ENCODE measurements at regions not wholly inside any gene's neighbourhood (a gene's known extent, or its start where the extent isn't known, plus 50 kb on each side); places are given as distances from the start of the nearest gene placed in this dataset.

DNA sequence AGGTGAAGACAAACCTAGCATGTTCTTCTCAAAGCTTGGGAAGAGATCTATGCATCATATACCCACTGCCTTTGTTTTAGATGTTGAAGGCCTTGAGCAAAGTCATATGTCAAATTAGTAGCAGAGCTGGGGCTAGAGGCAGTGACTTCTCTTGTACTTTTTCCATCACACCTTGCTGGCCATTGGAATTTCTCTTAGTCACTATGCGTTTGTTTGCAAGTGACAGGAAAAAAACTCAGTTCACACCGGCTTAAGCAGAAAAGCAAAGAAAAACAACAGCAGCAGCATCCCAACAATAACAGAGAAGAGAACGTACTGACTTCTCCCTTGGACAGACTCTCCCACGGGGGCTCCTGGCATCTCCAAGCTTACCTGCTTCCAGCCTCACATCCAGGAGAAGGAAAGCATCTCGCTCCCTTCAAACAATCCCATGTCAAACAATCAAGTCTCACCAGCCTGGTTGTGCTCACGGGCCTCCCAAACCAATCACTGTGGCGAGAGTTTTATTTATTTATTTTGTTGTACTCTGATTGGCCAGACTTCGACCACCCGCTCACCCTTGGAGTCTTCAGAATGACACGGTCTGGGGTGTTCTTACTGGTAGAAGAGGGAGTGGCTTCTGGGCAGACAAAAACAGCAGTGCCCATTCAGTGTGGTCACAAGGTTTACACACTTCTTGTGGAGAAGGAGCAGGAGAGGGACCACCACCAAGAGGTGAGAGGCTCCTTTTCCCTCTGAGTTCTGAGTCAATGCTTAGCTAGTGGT lies 83.8 kb upstream of the STC2 start (continued):
- TF ChIP-seq EZH2 (IDR thresholded peaks at IDR 0.05) = no peak
- TF ChIP-seq EGR1 (IDR thresholded peaks at IDR 0.05; ENCODE audit: low read depth) = no peak
- TF ChIP-seq ZNF274 (IDR thresholded peaks at IDR 0.05; ENCODE audit: low read depth, low read length) = no peak

DNA sequence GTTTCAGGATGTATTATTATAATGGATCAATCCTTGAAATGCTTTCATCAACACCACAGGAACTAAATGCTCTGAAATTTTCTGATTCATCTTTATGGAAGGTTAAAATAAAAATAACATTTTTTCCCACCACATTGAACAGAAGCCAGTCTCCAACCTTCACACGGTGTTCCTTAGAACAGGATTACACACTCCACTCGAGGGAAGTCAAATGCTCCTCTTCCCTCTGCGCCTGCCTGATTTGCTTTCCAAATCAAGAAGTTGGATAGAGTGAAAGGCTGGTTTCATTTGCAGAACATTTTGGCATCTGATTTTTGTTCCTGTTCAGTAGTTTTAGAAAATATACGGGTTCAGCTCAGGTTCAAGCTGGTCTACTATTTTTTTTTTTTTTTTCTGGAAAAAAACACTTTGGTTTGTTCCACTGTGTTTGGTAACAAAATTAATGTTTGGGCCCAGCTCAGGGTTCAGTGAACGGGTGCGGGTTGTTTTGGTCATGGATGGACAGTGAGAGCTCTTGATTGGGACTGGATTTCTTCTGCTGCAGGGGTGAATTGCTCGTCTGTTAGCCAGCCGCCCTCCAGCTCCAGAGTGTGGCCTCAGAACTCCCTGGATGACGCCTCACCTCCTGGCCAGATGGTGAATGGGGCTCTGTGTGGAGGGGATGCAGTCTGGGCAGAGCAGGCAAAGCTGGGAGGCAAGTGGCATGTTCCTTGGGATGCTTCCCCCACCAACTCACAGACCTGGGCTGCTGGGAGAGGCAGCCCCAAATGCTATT lies 82.4 kb upstream of the STC2 start:
- no TSS peak for BruUV-seq (replicated peaks)
- Histone ChIP-seq H2AFZ (ENCODE audit: low read depth, low read length, poor library complexity, severe bottlenecking) (no peak overlapping the region), H3K4me3 (replicated peaks in 1 of 2; ENCODE audit: low read depth in 1 of 2, low read length in 2 of 2) (no peak overlapping the region), H3K4me2 (ENCODE audit: low read length) (no peak overlapping the region), H3K79me2 (ENCODE audit: insufficient read depth, low read length) (no peaks in the 10 kb centered on the region), H3K9me2 (ENCODE audit: insufficient read depth) (no peaks in the 10 kb centered on the region), H3K27me3 (ENCODE audit: insufficient read depth, low read length) (no peaks in the 10 kb centered on the region), H3K36me3 (ENCODE audit: control insufficient read depth in 1 of 2, insufficient read depth in 2 of 2, low read length in 2 of 2) (no peaks in the 10 kb centered on the region), H4K20me1 (ENCODE audit: insufficient read depth) (no peaks in the 10 kb centered on the region), H3K9me3 (ENCODE audit: control insufficient read depth in 1 of 2, insufficient read depth in 1 of 2, low read depth in 1 of 2, low read length in 2 of 2) (no peaks in the 10 kb centered on the region), H3K9ac (ENCODE audit: low read length) (no peak overlapping the region), H3K4me1 (ENCODE audit: control insufficient read depth in 1 of 2, insufficient read depth in 2 of 2, low read length in 2 of 2) (no peaks in the 10 kb centered on the region; a peak in 1 of 4 replicates), H3K27ac (ENCODE audit: low read depth, low read length) (no peak overlapping the region)
- ChIA-PET CTCF (no interaction called here), POLR2A (no interaction called here), RAD21 (ENCODE audit: low non-redundant PET in 1 of 2, low total read pairs in 2 of 2, uncharacterized antibody in 2 of 2, unreplicated experiment in 2 of 2) (no interaction called here)
- no peak for ATAC-seq
- no peak for DNase-seq (ENCODE audit: low read depth, low spot score)
- intact Hi-C loops (cut with micrococcal nuclease) = no loop called here
- TF ChIP-seq, protein P1, sequence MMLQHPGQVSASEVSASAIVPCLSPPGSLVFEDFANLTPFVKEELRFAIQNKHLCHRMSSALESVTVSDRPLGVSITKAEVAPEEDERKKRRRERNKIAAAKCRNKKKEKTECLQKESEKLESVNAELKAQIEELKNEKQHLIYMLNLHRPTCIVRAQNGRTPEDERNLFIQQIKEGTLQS (IDR thresholded peaks at IDR 0.05) = no peak
- TF ChIP-seq, protein P2, sequence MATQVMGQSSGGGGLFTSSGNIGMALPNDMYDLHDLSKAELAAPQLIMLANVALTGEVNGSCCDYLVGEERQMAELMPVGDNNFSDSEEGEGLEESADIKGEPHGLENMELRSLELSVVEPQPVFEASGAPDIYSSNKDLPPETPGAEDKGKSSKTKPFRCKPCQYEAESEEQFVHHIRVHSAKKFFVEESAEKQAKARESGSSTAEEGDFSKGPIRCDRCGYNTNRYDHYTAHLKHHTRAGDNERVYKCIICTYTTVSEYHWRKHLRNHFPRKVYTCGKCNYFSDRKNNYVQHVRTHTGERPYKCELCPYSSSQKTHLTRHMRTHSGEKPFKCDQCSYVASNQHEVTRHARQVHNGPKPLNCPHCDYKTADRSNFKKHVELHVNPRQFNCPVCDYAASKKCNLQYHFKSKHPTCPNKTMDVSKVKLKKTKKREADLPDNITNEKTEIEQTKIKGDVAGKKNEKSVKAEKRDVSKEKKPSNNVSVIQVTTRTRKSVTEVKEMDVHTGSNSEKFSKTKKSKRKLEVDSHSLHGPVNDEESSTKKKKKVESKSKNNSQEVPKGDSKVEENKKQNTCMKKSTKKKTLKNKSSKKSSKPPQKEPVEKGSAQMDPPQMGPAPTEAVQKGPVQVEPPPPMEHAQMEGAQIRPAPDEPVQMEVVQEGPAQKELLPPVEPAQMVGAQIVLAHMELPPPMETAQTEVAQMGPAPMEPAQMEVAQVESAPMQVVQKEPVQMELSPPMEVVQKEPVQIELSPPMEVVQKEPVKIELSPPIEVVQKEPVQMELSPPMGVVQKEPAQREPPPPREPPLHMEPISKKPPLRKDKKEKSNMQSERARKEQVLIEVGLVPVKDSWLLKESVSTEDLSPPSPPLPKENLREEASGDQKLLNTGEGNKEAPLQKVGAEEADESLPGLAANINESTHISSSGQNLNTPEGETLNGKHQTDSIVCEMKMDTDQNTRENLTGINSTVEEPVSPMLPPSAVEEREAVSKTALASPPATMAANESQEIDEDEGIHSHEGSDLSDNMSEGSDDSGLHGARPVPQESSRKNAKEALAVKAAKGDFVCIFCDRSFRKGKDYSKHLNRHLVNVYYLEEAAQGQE (IDR thresholded peaks at IDR 0.05; ENCODE audit: low read depth) = no peak
- TF ChIP-seq JUND (IDR thresholded peaks at IDR 0.05) = no peak
- no peak for TF ChIP-seq EGR1 (IDR thresholded peaks at IDR 0.05; ENCODE audit: low read depth)
- TF ChIP-seq POLR2A (IDR thresholded peaks at IDR 0.05; ENCODE audit: borderline replicate concordance, extremely low read depth, insufficient read depth, insufficient read length) = no peak
- no peak for TF ChIP-seq SIN3A (IDR thresholded peaks at IDR 0.05; ENCODE audit: low read depth)
- no peak for TF ChIP-seq EZH2phosphoT487 (IDR thresholded peaks at IDR 0.05; ENCODE audit: borderline replicate concordance)
- TF ChIP-seq, protein P3, sequence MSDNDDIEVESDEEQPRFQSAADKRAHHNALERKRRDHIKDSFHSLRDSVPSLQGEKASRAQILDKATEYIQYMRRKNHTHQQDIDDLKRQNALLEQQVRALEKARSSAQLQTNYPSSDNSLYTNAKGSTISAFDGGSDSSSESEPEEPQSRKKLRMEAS (IDR thresholded peaks at IDR 0.05) = no peak
- TF ChIP-seq TCF7L2 (IDR thresholded peaks at IDR 0.05; ENCODE audit: borderline replicate concordance, extremely low read depth, insufficient read depth, insufficient read length) = no peak
- TF ChIP-seq POLR2AphosphoS5 (IDR thresholded peaks at IDR 0.05; ENCODE audit: low read depth, low read length) = no peak
- no peak for TF ChIP-seq ZFX (IDR thresholded peaks at IDR 0.05)
- TF ChIP-seq CEBPB (IDR thresholded peaks at IDR 0.05; ENCODE audit: low read depth) = no peak
- no peak for TF ChIP-seq ELF1 (IDR thresholded peaks at IDR 0.05; ENCODE audit: borderline replicate concordance, low read depth)
- TF ChIP-seq FOSL1 (IDR thresholded peaks at IDR 0.05; ENCODE audit: low read depth) = no peak
- no peak for TF ChIP-seq SP1 (IDR thresholded peaks at IDR 0.05; ENCODE audit: low read depth)
- no peak for TF ChIP-seq CBX3 (IDR thresholded peaks at IDR 0.05; ENCODE audit: low read depth)
- TF ChIP-seq, protein P4, sequence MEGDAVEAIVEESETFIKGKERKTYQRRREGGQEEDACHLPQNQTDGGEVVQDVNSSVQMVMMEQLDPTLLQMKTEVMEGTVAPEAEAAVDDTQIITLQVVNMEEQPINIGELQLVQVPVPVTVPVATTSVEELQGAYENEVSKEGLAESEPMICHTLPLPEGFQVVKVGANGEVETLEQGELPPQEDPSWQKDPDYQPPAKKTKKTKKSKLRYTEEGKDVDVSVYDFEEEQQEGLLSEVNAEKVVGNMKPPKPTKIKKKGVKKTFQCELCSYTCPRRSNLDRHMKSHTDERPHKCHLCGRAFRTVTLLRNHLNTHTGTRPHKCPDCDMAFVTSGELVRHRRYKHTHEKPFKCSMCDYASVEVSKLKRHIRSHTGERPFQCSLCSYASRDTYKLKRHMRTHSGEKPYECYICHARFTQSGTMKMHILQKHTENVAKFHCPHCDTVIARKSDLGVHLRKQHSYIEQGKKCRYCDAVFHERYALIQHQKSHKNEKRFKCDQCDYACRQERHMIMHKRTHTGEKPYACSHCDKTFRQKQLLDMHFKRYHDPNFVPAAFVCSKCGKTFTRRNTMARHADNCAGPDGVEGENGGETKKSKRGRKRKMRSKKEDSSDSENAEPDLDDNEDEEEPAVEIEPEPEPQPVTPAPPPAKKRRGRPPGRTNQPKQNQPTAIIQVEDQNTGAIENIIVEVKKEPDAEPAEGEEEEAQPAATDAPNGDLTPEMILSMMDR (IDR thresholded peaks at IDR 0.05 in 2 of 3, conservative IDR thresholded peaks at IDR 0.05 in 1 of 3; ENCODE audit: borderline replicate concordance in 1 of 3, insufficient read depth in 1 of 3, low read depth in 2 of 3, low read length in 2 of 3) = no peak
- no peak for TF ChIP-seq EZH2 (IDR thresholded peaks at IDR 0.05)
- TF ChIP-seq YY1 (IDR thresholded peaks at IDR 0.05; ENCODE audit: extremely low read depth, insufficient replicate concordance, low read depth, low read length) = no peak

All from HCT116 (cell line).